GM12872 (cell line): ENCODE measurements at regions not wholly inside any gene's neighbourhood (a gene's known extent, or its start where the extent isn't known, plus 50 kb on each side); places are given as distances from the start of the nearest gene placed in this dataset.

ENCODE experiments used
- CTCF ChIP-seq: IDR thresholded peaks from 3 replicates; pipeline ENCODE4 v1.5.1; 2011; ENCODE audit warnings: low read depth, mild to moderate bottlenecking, low read length, moderate library complexity; ENCODE audit not compliant: insufficient read depth

- TF ChIP-seq CTCF: no peak
Measured at GRCh38 chr7:20466543-20467021, 135.9 kb downstream of the ITGB8 start.

GRCh38 chr7:20470082-20470481 is 139.4 kb downstream of the ITGB8 start:
- TF ChIP-seq CTCF: no peak

DNA sequence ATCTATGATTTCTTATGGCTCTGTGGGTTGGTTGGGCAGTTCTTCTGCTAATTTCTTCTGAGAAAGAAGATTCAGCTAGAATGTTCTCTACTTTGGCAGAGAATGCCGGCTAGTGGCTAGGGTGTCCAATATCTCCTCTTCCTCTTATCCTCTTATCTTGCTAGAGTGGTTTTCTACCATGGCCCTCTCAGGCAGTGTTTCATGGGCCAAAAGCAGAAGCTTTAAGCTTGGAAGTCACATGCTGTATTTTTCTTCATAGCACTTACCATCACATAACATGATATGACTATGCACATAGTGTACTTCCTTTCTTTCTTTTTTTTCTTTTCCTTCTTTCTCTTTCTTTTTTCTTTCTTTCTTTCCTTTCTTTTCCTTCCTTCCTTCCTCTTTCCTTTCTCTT is 140.0 kb downstream of the ITGB8 start:
- no peak for TF ChIP-seq CTCF

- TF ChIP-seq CTCF: no peak
Measured at GRCh38 chr7:20474249-20474648, 141.2 kb upstream of the ABCB5 start.

DNA sequence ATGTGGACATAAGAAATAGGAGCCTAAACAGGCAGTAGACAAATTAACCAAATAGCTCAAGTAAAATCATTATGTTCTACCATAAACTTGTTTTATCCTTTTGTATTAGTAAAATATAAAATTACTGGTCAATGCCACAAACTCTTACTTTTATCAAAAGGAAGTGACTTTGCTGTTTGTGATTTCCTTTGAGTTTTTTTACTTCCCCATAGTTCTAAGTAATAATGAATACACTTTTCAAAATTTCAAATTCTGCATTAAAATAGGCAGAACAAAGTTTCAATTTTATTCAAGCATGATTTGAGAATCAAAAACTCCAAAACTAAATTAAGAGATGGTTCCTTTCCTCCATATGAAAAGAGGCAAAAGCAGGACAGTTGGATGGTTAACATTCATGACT is 139.7 kb upstream of the ABCB5 start:
- no peak for TF ChIP-seq CTCF

- TF ChIP-seq CTCF: no peak
Measured at GRCh38 chr7:20477067-20477466, 138.4 kb upstream of the ABCB5 start.

DNA sequence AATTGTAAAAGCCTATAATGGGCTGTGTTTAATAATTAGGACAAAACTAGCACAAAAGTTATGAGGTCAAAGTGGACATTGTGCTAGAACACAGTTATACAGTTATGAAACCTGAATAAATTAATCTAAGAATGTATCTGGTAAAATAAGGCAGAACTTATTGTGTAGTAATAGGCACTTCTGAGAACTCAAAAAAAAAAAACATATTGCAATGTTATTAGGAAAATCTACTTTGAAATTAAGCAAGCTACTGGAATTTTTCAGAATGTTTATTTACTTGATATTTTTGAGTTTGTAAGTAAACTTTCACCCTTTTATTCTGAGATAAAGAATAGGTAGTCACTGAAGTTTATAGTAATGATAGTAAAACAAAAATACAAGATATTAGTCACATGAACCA is 135.8 kb upstream of the ABCB5 start:
- no peak for TF ChIP-seq CTCF

DNA sequence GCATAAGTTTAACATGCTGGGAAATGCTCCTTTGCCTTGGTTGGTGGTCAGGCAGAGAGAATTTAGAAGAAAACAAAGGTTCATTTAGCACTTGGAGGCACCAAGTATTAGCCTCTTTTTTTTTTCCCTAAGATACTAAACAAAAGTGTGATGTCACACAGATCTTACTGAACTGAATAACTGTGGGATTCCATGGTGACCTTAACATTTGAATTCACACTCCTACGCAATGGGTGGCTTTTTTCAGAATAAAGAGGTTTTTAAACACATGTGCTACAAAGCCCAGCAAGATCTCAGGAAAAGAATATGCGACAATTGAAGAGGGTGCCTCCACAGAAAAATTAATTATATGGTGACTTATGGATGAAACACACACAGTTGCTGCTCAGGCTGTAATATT is 133.4 kb upstream of the ABCB5 start:
- TF ChIP-seq CTCF: no peak
